ENCODE measurements at regions not wholly inside any gene's neighbourhood (a gene's known extent, or its start where the extent isn't known, plus 50 kb on each side); places are given as distances from the start of the nearest gene placed in this dataset.

DNA sequence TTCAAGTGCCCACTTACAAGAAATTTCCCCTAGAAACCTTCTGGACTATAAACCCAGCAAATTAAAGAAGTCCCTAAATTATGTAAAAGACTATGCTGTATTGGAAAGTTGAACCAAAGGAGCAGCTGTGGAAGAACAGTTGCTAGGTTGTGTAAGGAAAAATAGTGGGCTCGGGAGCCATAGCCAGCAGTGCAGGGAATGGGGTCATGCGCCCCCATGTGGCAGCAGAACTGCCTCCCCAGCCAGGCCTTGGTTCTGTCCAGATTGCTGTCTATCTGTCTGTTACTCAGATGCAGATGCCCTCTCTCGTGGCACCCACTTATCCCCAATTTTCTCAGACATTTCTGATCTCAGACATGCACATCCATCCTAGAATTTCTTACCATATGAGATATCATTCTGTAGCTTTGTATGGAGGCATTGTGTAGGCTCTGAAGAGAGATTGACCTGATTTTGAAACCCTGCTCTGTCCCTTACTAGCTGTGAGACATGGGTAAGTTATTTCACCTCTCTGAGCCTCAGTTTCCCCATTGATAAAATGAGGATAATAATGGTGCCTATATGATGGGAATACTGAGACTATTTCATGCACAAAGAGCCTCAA lies 258.3 kb downstream of the SS18 start:
- H3K4me2 ChIP-seq (ENCODE audit: control insufficient read depth, extremely low read depth, insufficient read depth, low read depth, low read length) = no peak overlapping the region
- dilution Hi-C loops (cut with MboI; ENCODE audit: extremely low pct_ligation_motif_present, low sequenced_read_pairs) = no loop called here
- H2AFZ ChIP-seq (ENCODE audit: control insufficient read depth, low read length) = no peak overlapping the region
- no peaks in the 10 kb centered on the region for H3K36me3 ChIP-seq (ENCODE audit: control insufficient read depth in 2 of 2, extremely low read depth in 1 of 2, insufficient read depth in 2 of 2, low read length in 2 of 2)
- H3K4me3 ChIP-seq (ENCODE audit: control insufficient read depth in 2 of 3, extremely low read depth in 1 of 3, insufficient read depth in 2 of 3, low read depth in 1 of 3, low read length in 3 of 3) = no peak overlapping the region
- no peaks in the 10 kb centered on the region for H3K79me2 ChIP-seq (ENCODE audit: control insufficient read depth, insufficient read depth, low read length)
- H3K9me1 ChIP-seq (ENCODE audit: control insufficient read depth, extremely low read depth, insufficient read depth, low read length) = no peaks in the 10 kb centered on the region
- H3K9me3 ChIP-seq (ENCODE audit: control insufficient read depth, low read depth, low read length) = no peaks in the 10 kb centered on the region
- TF ChIP-seq, protein P1, sequence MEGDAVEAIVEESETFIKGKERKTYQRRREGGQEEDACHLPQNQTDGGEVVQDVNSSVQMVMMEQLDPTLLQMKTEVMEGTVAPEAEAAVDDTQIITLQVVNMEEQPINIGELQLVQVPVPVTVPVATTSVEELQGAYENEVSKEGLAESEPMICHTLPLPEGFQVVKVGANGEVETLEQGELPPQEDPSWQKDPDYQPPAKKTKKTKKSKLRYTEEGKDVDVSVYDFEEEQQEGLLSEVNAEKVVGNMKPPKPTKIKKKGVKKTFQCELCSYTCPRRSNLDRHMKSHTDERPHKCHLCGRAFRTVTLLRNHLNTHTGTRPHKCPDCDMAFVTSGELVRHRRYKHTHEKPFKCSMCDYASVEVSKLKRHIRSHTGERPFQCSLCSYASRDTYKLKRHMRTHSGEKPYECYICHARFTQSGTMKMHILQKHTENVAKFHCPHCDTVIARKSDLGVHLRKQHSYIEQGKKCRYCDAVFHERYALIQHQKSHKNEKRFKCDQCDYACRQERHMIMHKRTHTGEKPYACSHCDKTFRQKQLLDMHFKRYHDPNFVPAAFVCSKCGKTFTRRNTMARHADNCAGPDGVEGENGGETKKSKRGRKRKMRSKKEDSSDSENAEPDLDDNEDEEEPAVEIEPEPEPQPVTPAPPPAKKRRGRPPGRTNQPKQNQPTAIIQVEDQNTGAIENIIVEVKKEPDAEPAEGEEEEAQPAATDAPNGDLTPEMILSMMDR (optimal IDR thresholded peaks at IDR 0.05 in 1 of 3, IDR thresholded peaks at IDR 0.05 in 1 of 3, conservative IDR thresholded peaks at IDR 0.05 in 1 of 3; ENCODE audit: extremely low read depth in 1 of 3, insufficient read depth in 2 of 3, low read length in 3 of 3) = peak; percentile 66 to 96 (median 82)
- no peak for TF ChIP-seq EZH2 (IDR thresholded peaks at IDR 0.05; ENCODE audit: low read length)
- FAIRE-seq = peak; percentile 20
- no peaks in the 10 kb centered on the region for H3K27me3 ChIP-seq (ENCODE audit: control insufficient read depth, extremely low read depth, insufficient read depth, low read length)
- H3K4me1 ChIP-seq (ENCODE audit: control insufficient read depth, extremely low read depth, insufficient read depth, low read length) = peaks cover 8% of the 10 kb centered on the region
- H3K9ac ChIP-seq (ENCODE audit: control insufficient read depth, extremely low read depth, insufficient read depth, low read length) = no peak overlapping the region
- no peak for DNase-seq (ENCODE audit: low read depth, low spot score)
- no peak overlapping the region for H3K27ac ChIP-seq (ENCODE audit: control insufficient read depth, insufficient read depth, low read length)
- H4K20me1 ChIP-seq (ENCODE audit: control insufficient read depth, extremely low read depth, insufficient read depth, low read length) = no peaks in the 10 kb centered on the region

DNA sequence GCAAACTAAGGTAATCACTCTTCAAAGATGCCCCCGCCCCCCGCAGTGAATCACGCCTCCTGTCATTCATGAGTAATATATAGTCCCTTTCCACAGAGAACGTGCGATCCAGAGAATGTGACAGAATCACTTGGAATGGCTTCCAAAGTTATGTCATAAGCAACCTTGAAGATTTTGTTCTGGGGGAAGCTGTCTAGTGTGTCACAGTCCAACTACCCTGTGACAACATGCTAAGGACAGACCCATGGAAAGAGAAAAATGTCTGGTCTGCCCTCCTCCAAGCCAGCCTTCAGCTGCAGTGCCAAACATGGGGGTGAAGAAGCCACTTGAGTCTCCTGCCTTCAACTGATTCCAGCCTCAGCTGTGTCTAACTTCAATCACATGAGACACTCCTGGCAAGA lies 259.1 kb downstream of the SS18 start:
- Histone ChIP-seq H3K79me2 (ENCODE audit: control insufficient read depth, insufficient read depth, low read length) (no peaks in the 10 kb centered on the region), H3K4me2 (ENCODE audit: control insufficient read depth, extremely low read depth, insufficient read depth, low read depth, low read length) (no peak overlapping the region), H3K4me1 (ENCODE audit: control insufficient read depth, extremely low read depth, insufficient read depth, low read length) (peaks cover 8% of the 10 kb centered on the region), H3K4me3 (ENCODE audit: control insufficient read depth in 2 of 3, extremely low read depth in 1 of 3, insufficient read depth in 2 of 3, low read depth in 1 of 3, low read length in 3 of 3) (no peak overlapping the region), H4K20me1 (ENCODE audit: control insufficient read depth, extremely low read depth, insufficient read depth, low read length) (no peaks in the 10 kb centered on the region), H3K36me3 (ENCODE audit: control insufficient read depth in 2 of 2, extremely low read depth in 1 of 2, insufficient read depth in 2 of 2, low read length in 2 of 2) (no peaks in the 10 kb centered on the region), H3K9me3 (ENCODE audit: control insufficient read depth, low read depth, low read length) (no peaks in the 10 kb centered on the region), H3K9ac (ENCODE audit: control insufficient read depth, extremely low read depth, insufficient read depth, low read length) (no peak overlapping the region), H3K27ac (ENCODE audit: control insufficient read depth, insufficient read depth, low read length) (no peak overlapping the region), H3K27me3 (ENCODE audit: control insufficient read depth, extremely low read depth, insufficient read depth, low read length) (no peaks in the 10 kb centered on the region), H2AFZ (ENCODE audit: control insufficient read depth, low read length) (no peak overlapping the region), H3K9me1 (ENCODE audit: control insufficient read depth, extremely low read depth, insufficient read depth, low read length) (no peaks in the 10 kb centered on the region)
- no peak for FAIRE-seq
- TF ChIP-seq, protein P1 (optimal IDR thresholded peaks at IDR 0.05 in 1 of 3, IDR thresholded peaks at IDR 0.05 in 1 of 3, conservative IDR thresholded peaks at IDR 0.05 in 1 of 3; ENCODE audit: extremely low read depth in 1 of 3, insufficient read depth in 2 of 3, low read length in 3 of 3) = no peak
- TF ChIP-seq EZH2 (IDR thresholded peaks at IDR 0.05; ENCODE audit: low read length) = no peak
- no peak for DNase-seq (ENCODE audit: low read depth, low spot score)
- dilution Hi-C loops (cut with MboI; ENCODE audit: extremely low pct_ligation_motif_present, low sequenced_read_pairs) = no loop called here

Data from keratinocyte (primary cell).